IMR-90 (cell line): ENCODE measurements at regions not wholly inside any gene's neighbourhood (a gene's known extent, or its start where the extent isn't known, plus 50 kb on each side); places are given as distances from the start of the nearest gene placed in this dataset.

Source experiments
- ATAC-seq: fragments of 200-7000 bp; cut with Tn5 transposase; 2 replicates; pipeline ENCODE4 v1.9.1; 2020; ENCODE audit warnings: low read depth, mild to moderate bottlenecking, moderate library complexity
- BruUV-seq: library from RNA; stranded (reverse); fragments of 400-500 nt; replicated peaks from 2 replicates; lab custom pipeline; 2021; lab: Mats Ljungman, UMichigan
- CTCF ChIA-PET: fragments of 300-600 bp; formaldehyde crosslinking; extraction: SDS; loops from one replicate; lab custom pipeline; 2021; ENCODE audit warnings: antibody characterized with exemption; lab: Yijun Ruan, JAX
- POLR2A ChIA-PET: fragments of 300-600 bp; sonication (Branson Sonifier 250); formaldehyde crosslinking; loops from one replicate; lab custom pipeline; 2022; ENCODE audit warnings: antibody characterized with exemption; ENCODE audit not compliant: unreplicated experiment; lab: Charles Lee
- DNase-seq: peaks from one replicate; pipeline ENCODE4 v3.0.0; 2013
- H2AFZ ChIP-seq: replicated peaks from 2 replicates; pipeline ENCODE3; 2013; ENCODE audit warnings: low read length, mild to moderate bottlenecking; ENCODE audit not compliant: poor library complexity
- H2AK5ac ChIP-seq: 2 replicates; pipeline ENCODE4 v1.6.1; 2013; ENCODE audit warnings: low read depth, low read length, inconsistent platforms
- H2AK9ac ChIP-seq: replicated peaks from 2 replicates; pipeline ENCODE3; 2013; ENCODE audit warnings: mild to moderate bottlenecking, low read depth, low read length, moderate library complexity; ENCODE audit not compliant: poor library complexity
- H2BK120ac ChIP-seq: 2 replicates; pipeline ENCODE4 v1.6.1; 2013; ENCODE audit warnings: low read depth, low read length, inconsistent platforms
- H2BK15ac ChIP-seq: 3 replicates; pipeline ENCODE4 v1.6.1; 2013; ENCODE audit warnings: low read depth, low read length, inconsistent platforms
- H2BK20ac ChIP-seq: 2 replicates; pipeline ENCODE4 v1.6.1; 2013; ENCODE audit warnings: low read depth, mild to moderate bottlenecking, inconsistent platforms, low read length, moderate library complexity
- H2BK5ac ChIP-seq: 2 replicates; pipeline ENCODE4 v1.6.1; 2013; ENCODE audit warnings: mild to moderate bottlenecking, low read depth, low read length, inconsistent platforms; ENCODE audit not compliant: poor library complexity, severe bottlenecking
- H3K14ac ChIP-seq: replicated peaks from 2 replicates; pipeline ENCODE4 v1.6.1; 2013; ENCODE audit warnings: low read depth, low read length, inconsistent platforms
- H3K18ac ChIP-seq: 2 replicates; pipeline ENCODE4 v1.6.1; 2013; ENCODE audit warnings: low read depth, low read length, control low read depth
- H3K23ac ChIP-seq: 2 replicates; pipeline ENCODE4 v1.6.1; 2013; ENCODE audit warnings: low read depth, low read length, inconsistent platforms
- H3K27ac ChIP-seq: 2 replicates; pipeline ENCODE4 v1.5.1; 2013; ENCODE audit warnings: mild to moderate bottlenecking, control low read depth, low read length; ENCODE audit not compliant: insufficient read depth
- H3K27me3 ChIP-seq: 2 replicates; pipeline ENCODE4 v1.6.1; 2013; ENCODE audit warnings: low read length; ENCODE audit not compliant: control insufficient read depth, insufficient read depth
- H3K36me3 ChIP-seq: 2 replicates; pipeline ENCODE4 v1.6.1; 2013; ENCODE audit warnings: low read length, mixed read lengths; ENCODE audit not compliant: control insufficient read depth, insufficient read depth
- H3K4ac ChIP-seq: 2 replicates; pipeline ENCODE4 v1.6.1; 2013; ENCODE audit warnings: low read depth, low read length, inconsistent platforms
- H3K4me1 ChIP-seq: 2 replicates; pipeline ENCODE4 v1.6.1; 2013; ENCODE audit warnings: low read length, mixed read lengths; ENCODE audit not compliant: control insufficient read depth, insufficient read depth
- H3K4me2 ChIP-seq: 2 replicates; pipeline ENCODE4 v1.6.1; 2013; ENCODE audit warnings: low read depth, mild to moderate bottlenecking, control low read depth, low read length, moderate library complexity
- H3K4me3 ChIP-seq: 2 replicates; pipeline ENCODE4 v1.5.1; 2013; ENCODE audit warnings: low read depth, mild to moderate bottlenecking, control low read depth, low read length, moderate library complexity; ENCODE audit not compliant: insufficient read depth
- H3K56ac ChIP-seq: 2 replicates; pipeline ENCODE4 v1.6.1; 2013; ENCODE audit warnings: low read length, inconsistent platforms; ENCODE audit not compliant: insufficient read depth; ENCODE audit errors: extremely low read depth
- H3K79me1 ChIP-seq, 2 experiments: 2 replicates each; pipeline ENCODE4 v1.6.1; 2013; ENCODE audit warnings: low read length in 2 of 2, inconsistent platforms in 1 of 2, low read depth in 1 of 2
- H3K9ac ChIP-seq: 2 replicates; pipeline ENCODE4 v1.6.1; 2013; ENCODE audit warnings: low read depth, low read length, control low read depth
- H3K9me1 ChIP-seq: 2 replicates; pipeline ENCODE4 v1.6.1; 2013; ENCODE audit warnings: low read length, inconsistent platforms; ENCODE audit not compliant: insufficient read depth
- H3K9me3 ChIP-seq: 2 replicates; pipeline ENCODE4 v1.6.1; 2013; ENCODE audit warnings: low read length; ENCODE audit not compliant: control insufficient read depth, insufficient read depth
- H4K20me1 ChIP-seq: 2 replicates; pipeline ENCODE4 v1.6.1; 2013; ENCODE audit warnings: low read length, inconsistent platforms; ENCODE audit not compliant: insufficient read depth
- H4K5ac ChIP-seq: 2 replicates; pipeline ENCODE4 v1.6.1; 2013; ENCODE audit warnings: mild to moderate bottlenecking, low read depth, low read length, control low read depth
- H4K8ac ChIP-seq, 2 experiments: 2 replicates each; pipeline ENCODE4 v1.6.1; 2013; ENCODE audit warnings: low read depth in 2 of 2, low read length in 2 of 2, control low read depth in 1 of 2, inconsistent platforms in 1 of 2
- H4K91ac ChIP-seq: 2 replicates; pipeline ENCODE4 v1.6.1; 2013; ENCODE audit warnings: low read depth, low read length, inconsistent platforms; ENCODE audit not compliant: insufficient read depth
- BHLHE40 ChIP-seq: fragments of 150-350 bp; IDR thresholded peaks from 2 replicates; pipeline ENCODE4 v1.6.1; 2016; ENCODE audit warnings: mild to moderate bottlenecking, low read depth, low read length
- CEBPB ChIP-seq: IDR thresholded peaks from 2 replicates; pipeline ENCODE4 v1.6.1; 2012; ENCODE audit warnings: low read depth, low read length, improper control_type of control experiment
- CHD1 ChIP-seq: IDR thresholded peaks from 2 replicates; pipeline ENCODE4 v1.6.1; 2012; ENCODE audit warnings: low read depth, low read length, improper control_type of control experiment
- ELK1 ChIP-seq: fragments of 150-350 bp; IDR thresholded peaks from 2 replicates; pipeline ENCODE4 v1.6.1; 2016; ENCODE audit warnings: low read depth, mild to moderate bottlenecking, low read length, moderate library complexity, borderline replicate concordance
- FOS ChIP-seq: fragments of 150-350 bp; IDR thresholded peaks from 2 replicates; pipeline ENCODE4 v1.6.1; 2016; ENCODE audit warnings: low read depth, low read length
- MAFK ChIP-seq: IDR thresholded peaks from 2 replicates; pipeline ENCODE4 v1.6.1; 2012; ENCODE audit warnings: low read depth, low read length, improper control_type of control experiment
- MAZ ChIP-seq: IDR thresholded peaks from 2 replicates; pipeline ENCODE4 v1.6.1; 2012; ENCODE audit warnings: low read depth, mild to moderate bottlenecking, low read length, improper control_type of control experiment, moderate library complexity, borderline replicate concordance
- MXI1 ChIP-seq: IDR thresholded peaks from 2 replicates; pipeline ENCODE4 v1.6.1; 2012; ENCODE audit warnings: low read depth, mild to moderate bottlenecking, low read length, moderate library complexity, borderline replicate concordance
- NFE2L2 ChIP-seq: fragments of 150-350 bp; IDR thresholded peaks from 2 replicates; pipeline ENCODE4 v1.6.1; 2016; ENCODE audit warnings: low read depth, mild to moderate bottlenecking, low read length
- POLR2A ChIP-seq: IDR thresholded peaks from 2 replicates; pipeline ENCODE4 v1.6.1; 2012; ENCODE audit warnings: mild to moderate bottlenecking, low read depth, low read length
- RAD21 ChIP-seq: IDR thresholded peaks from 2 replicates; pipeline ENCODE4 v1.6.1; 2012; ENCODE audit warnings: low read length, improper control_type of control experiment
- RCOR1 ChIP-seq: IDR thresholded peaks from 2 replicates; pipeline ENCODE4 v1.6.1; 2012; ENCODE audit warnings: mild to moderate bottlenecking, low read length, improper control_type of control experiment; ENCODE audit not compliant: insufficient replicate concordance
- RFX5 ChIP-seq: IDR thresholded peaks from 2 replicates; pipeline ENCODE4 v1.8.0; 2012; ENCODE audit warnings: low read depth, mild to moderate bottlenecking, low read length, moderate library complexity
- SMC3 ChIP-seq: fragments of 150-350 bp; IDR thresholded peaks from 2 replicates; pipeline ENCODE4 v1.6.1; 2016; ENCODE audit warnings: low read depth, mild to moderate bottlenecking, antibody characterized with exemption, low read length, moderate library complexity
- USF2 ChIP-seq: fragments of 150-350 bp; IDR thresholded peaks from 2 replicates; pipeline ENCODE4 v1.6.1; 2017; ENCODE audit warnings: mild to moderate bottlenecking, antibody characterized with exemption, low read length, low read depth
- WGBS, 2 experiments: methylation state at CpG; one replicate each; pipeline versions ENCODE4 v1.1.5 to v1.1.7; 2013; ENCODE audit warnings: missing lambda C conversion rate in 2 of 2; ENCODE audit not compliant: insufficient read length in 1 of 2; ENCODE audit errors: extremely low coverage in 2 of 2; 5-methylcytosine and 5-hydroxymethylcytosine counted together
- dilution Hi-C: fragments of 300-500 bp; cut with HindIII; formaldehyde crosslinking; loops from one replicate; pipeline ENCODE4 v1.14.3; 2018; ENCODE audit warnings: low sequenced_read_pairs; ENCODE audit not compliant: unreplicated experiment
- in situ Hi-C: fragments of 300-500 bp; cut with MboI; formaldehyde crosslinking; loops from 3 replicates; pipeline ENCODE4 v1.14.3; 2019; ENCODE audit warnings: low sequenced_read_pairs, inconsistent platforms, mixed read lengths
- intact Hi-C: fragments of 100-400 bp; cut with micrococcal nuclease; formaldehyde crosslinking; loops from 2 replicates; pipeline ENCODE4 v1.10.0; 2022
- TF ChIP-seq, protein P1 (sequence below): conservative IDR thresholded peaks from 2 replicates; pipeline ENCODE4 v1.5.1; 2012; ENCODE audit warnings: mild to moderate bottlenecking, low read depth, low read length, improper control_type of control experiment

DNA sequence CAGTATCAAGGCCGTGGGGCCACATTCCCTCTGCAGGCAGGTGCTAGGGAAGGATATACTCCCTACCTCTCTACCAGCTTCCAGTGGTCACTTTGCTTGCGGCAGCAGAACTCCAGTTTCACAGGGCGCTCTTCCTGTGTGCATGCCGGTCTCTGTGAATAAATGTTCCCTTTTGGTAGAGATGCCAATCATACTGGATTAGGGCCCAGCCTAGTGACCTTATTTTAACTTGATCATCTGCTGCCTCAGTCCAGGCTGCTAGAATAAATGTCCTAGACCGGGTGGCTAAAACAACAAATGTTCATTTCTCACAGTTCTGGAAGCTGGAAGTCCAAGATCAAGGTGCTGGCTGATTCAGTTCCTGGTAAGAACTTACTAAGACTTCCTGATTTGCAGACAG is 198.8 kb upstream of the TMEM132C start:
- Histone ChIP-seq H3K9me3 (peaks cover 7% of the 10 kb centered on the region; the same call in 1 of the 2 replicates), H3K4me1 (no peaks in the 10 kb centered on the region), H3K56ac (no peak overlapping the region), H3K79me1 (no peaks in the 10 kb centered on the region), H3K23ac (no peak overlapping the region), H2AK5ac (no peak overlapping the region), H3K18ac (no peak overlapping the region), H3K9ac (no peak overlapping the region), H3K4me2 (no peak overlapping the region), H3K14ac (no peak overlapping the region), H3K36me3 (no peaks in the 10 kb centered on the region), H2BK20ac (no peak overlapping the region), H2AK9ac (no peak overlapping the region), H2AFZ (no peak overlapping the region), H4K20me1 (no peaks in the 10 kb centered on the region), H3K4ac (no peak overlapping the region), H3K9me1 (no peaks in the 10 kb centered on the region), H3K27me3 (no peaks in the 10 kb centered on the region), H2BK5ac (no peak overlapping the region), H4K5ac (no peak overlapping the region), H4K8ac (no peak overlapping the region), H3K4me3 (no peak overlapping the region), H4K91ac (no peak overlapping the region), H3K27ac (no peak overlapping the region), H2BK120ac (no peak overlapping the region), H2BK15ac (no peak overlapping the region)
- in situ Hi-C loops (no loop called here), dilution Hi-C loops (no loop called here), intact Hi-C loops (no loop called here)
- no TSS peak for BruUV-seq
- DNase-seq = no peak
- POLR2A ChIA-PET = no interaction called here
- no CpG with 5 or more reads among the region's 5 CpGs for whole genome bisulfite sequencing, 2 experiments
- no peak for ATAC-seq
- CTCF ChIA-PET = no interaction called here
- TF ChIP-seq, protein P1, sequence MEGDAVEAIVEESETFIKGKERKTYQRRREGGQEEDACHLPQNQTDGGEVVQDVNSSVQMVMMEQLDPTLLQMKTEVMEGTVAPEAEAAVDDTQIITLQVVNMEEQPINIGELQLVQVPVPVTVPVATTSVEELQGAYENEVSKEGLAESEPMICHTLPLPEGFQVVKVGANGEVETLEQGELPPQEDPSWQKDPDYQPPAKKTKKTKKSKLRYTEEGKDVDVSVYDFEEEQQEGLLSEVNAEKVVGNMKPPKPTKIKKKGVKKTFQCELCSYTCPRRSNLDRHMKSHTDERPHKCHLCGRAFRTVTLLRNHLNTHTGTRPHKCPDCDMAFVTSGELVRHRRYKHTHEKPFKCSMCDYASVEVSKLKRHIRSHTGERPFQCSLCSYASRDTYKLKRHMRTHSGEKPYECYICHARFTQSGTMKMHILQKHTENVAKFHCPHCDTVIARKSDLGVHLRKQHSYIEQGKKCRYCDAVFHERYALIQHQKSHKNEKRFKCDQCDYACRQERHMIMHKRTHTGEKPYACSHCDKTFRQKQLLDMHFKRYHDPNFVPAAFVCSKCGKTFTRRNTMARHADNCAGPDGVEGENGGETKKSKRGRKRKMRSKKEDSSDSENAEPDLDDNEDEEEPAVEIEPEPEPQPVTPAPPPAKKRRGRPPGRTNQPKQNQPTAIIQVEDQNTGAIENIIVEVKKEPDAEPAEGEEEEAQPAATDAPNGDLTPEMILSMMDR = no peak
- no peak for TF ChIP-seq RFX5
- TF ChIP-seq MAFK = no peak
- no peak for TF ChIP-seq POLR2A
- TF ChIP-seq RCOR1 = no peak
- TF ChIP-seq MAZ = no peak
- no peak for TF ChIP-seq RAD21
- no peak for TF ChIP-seq ELK1
- TF ChIP-seq CEBPB = no peak
- TF ChIP-seq CHD1 = no peak
- no peak for TF ChIP-seq FOS
- TF ChIP-seq BHLHE40 = no peak
- no peak for TF ChIP-seq MXI1
- TF ChIP-seq USF2 = no peak
- no peak for TF ChIP-seq SMC3
- TF ChIP-seq NFE2L2 = no peak
